OCI-LY1 (cell line): ENCODE measurements at regions not wholly inside any gene's neighbourhood (a gene's known extent, or its start where the extent isn't known, plus 50 kb on each side); places are given as distances from the start of the nearest gene placed in this dataset.

Experiments
- H2AFZ ChIP-seq: fragments of 200-600 bp; sonication (generic), shearing (Covaris generic); 2 replicates; pipeline ENCODE4 v1.6.0; 2014; ENCODE audit warnings: antibody characterized with exemption, mild to moderate bottlenecking, low read length
- H3F3A ChIP-seq: fragments of 200-600 bp; sonication (generic), shearing (Covaris generic); 2 replicates; pipeline ENCODE4 v1.6.0; 2014; ENCODE audit warnings: mild to moderate bottlenecking, antibody characterized with exemption, low read length, moderate library complexity; ENCODE audit not compliant: insufficient read depth
- H3K27ac ChIP-seq: fragments of 200-600 bp; sonication (generic); 2 replicates; pipeline ENCODE4 v1.5.1; 2014; ENCODE audit warnings: low read length, mixed run types, mild to moderate bottlenecking, low read depth; ENCODE audit not compliant: poor library complexity, severe bottlenecking
- H3K27me3 ChIP-seq: fragments of 200-600 bp; sonication (generic); 2 replicates; pipeline ENCODE4 v1.6.0; 2014; ENCODE audit warnings: antibody characterized with exemption, mild to moderate bottlenecking, low read length, moderate library complexity; ENCODE audit not compliant: insufficient read depth
- H3K36me3 ChIP-seq: fragments of 200-600 bp; sonication (generic); 2 replicates; pipeline ENCODE4 v1.6.1; 2014; ENCODE audit warnings: mild to moderate bottlenecking, antibody characterized with exemption, low read length, moderate library complexity, mixed read lengths; ENCODE audit not compliant: insufficient read depth
- H3K4me1 ChIP-seq: fragments of 200-600 bp; sonication (generic); 2 replicates; pipeline ENCODE4 v1.5.1; 2014; ENCODE audit warnings: mild to moderate bottlenecking, low read length, moderate library complexity; ENCODE audit not compliant: insufficient read depth, severe bottlenecking
- H3K4me2 ChIP-seq: fragments of 200-600 bp; sonication (generic), shearing (Covaris generic); 2 replicates; pipeline ENCODE4 v1.6.1; 2014; ENCODE audit warnings: low read length
- H3K4me3 ChIP-seq: fragments of 200-600 bp; sonication (generic); 2 replicates; pipeline ENCODE4 v1.5.1; 2014; ENCODE audit warnings: low read length, low read depth, mild to moderate bottlenecking, mixed read lengths; ENCODE audit not compliant: poor library complexity, severe bottlenecking
- H3K79me2 ChIP-seq: fragments of 200-600 bp; shearing (Covaris generic); 2 replicates; pipeline ENCODE4 v1.6.1; 2016; ENCODE audit warnings: mixed run types, low read length, mixed read lengths; ENCODE audit not compliant: insufficient read depth
- H3K9ac ChIP-seq: fragments of 200-600 bp; sonication (generic), shearing (Covaris generic); 2 replicates; pipeline ENCODE4 v1.6.1; 2014; ENCODE audit warnings: mild to moderate bottlenecking, low read length, mixed read lengths
- H3K9me2 ChIP-seq: fragments of 200-600 bp; sonication (generic), shearing (Covaris generic); 2 replicates; pipeline ENCODE4 v1.6.1; 2014; ENCODE audit warnings: low read depth, mild to moderate bottlenecking, low read length, mixed read lengths
- H3K9me3 ChIP-seq: fragments of 200-600 bp; shearing (Covaris generic); 2 replicates; pipeline ENCODE4 v1.6.1; 2014; ENCODE audit warnings: low read length, mixed read lengths
- H4K20me1 ChIP-seq: fragments of 200-600 bp; sonication (generic), shearing (Covaris generic); 2 replicates; pipeline ENCODE4 v1.6.0; 2016; ENCODE audit warnings: mild to moderate bottlenecking, low read length; ENCODE audit not compliant: insufficient read depth
- CTCF ChIP-seq: fragments of 200-600 bp; sonication (generic), shearing (Covaris generic); IDR thresholded peaks from 2 replicates; pipeline ENCODE4 v1.5.1; 2017; ENCODE audit warnings: mild to moderate bottlenecking, antibody characterized with exemption, low read length, moderate library complexity, mixed read lengths
- EZH2 ChIP-seq: fragments of 200-600 bp; sonication (generic), shearing (Covaris generic); IDR thresholded peaks from 2 replicates; pipeline ENCODE4 v1.8.0; 2017; ENCODE audit warnings: borderline replicate concordance, mixed run types, mild to moderate bottlenecking, antibody characterized with exemption, low read length, moderate library complexity, mixed read lengths

- H3K9ac ChIP-seq: no peak overlapping the region
- no peak overlapping the region for H3K4me2 ChIP-seq
- H3K36me3 ChIP-seq: no peaks in the 10 kb centered on the region
- H3F3A ChIP-seq: no peaks in the 10 kb centered on the region
- H3K9me2 ChIP-seq: no peaks in the 10 kb centered on the region
- TF ChIP-seq CTCF (no peak), EZH2 (no peak)
- H3K27ac ChIP-seq: no peak overlapping the region
- no peaks in the 10 kb centered on the region for H3K9me3 ChIP-seq
- no peak overlapping the region for H2AFZ ChIP-seq
- H3K4me3 ChIP-seq: no peak overlapping the region
- H3K4me1 ChIP-seq: no peaks in the 10 kb centered on the region
- H4K20me1 ChIP-seq: no peaks in the 10 kb centered on the region
- H3K79me2 ChIP-seq: no peaks in the 10 kb centered on the region
- H3K27me3 ChIP-seq: no peaks in the 10 kb centered on the region
These were observed 357.3 kb upstream of the MIS18BP1 start for GRCh38 chr14:45610318-45610717.

GRCh38 chr14:45587142-45587541, 334.1 kb upstream of the MIS18BP1 start:
- Histone ChIP-seq H3K4me3 (no peak overlapping the region), H3K36me3 (no peaks in the 10 kb centered on the region), H3K4me2 (no peak overlapping the region), H3K27ac (no peak overlapping the region), H3K4me1 (no peaks in the 10 kb centered on the region), H3K9me2 (no peaks in the 10 kb centered on the region), H3K9me3 (no peaks in the 10 kb centered on the region), H4K20me1 (no peaks in the 10 kb centered on the region), H3K9ac (no peak overlapping the region), H3F3A (no peaks in the 10 kb centered on the region), H3K27me3 (no peaks in the 10 kb centered on the region), H2AFZ (no peak overlapping the region), H3K79me2 (no peaks in the 10 kb centered on the region)
- TF ChIP-seq EZH2 (no peak), CTCF (no peak)

- Histone ChIP-seq H3K27ac (no peak overlapping the region), H3K9ac (no peak overlapping the region), H3K79me2 (no peaks in the 10 kb centered on the region), H3K36me3 (no peaks in the 10 kb centered on the region), H3K9me2 (no peaks in the 10 kb centered on the region), H3K4me3 (no peak overlapping the region), H3K9me3 (no peaks in the 10 kb centered on the region), H3F3A (no peaks in the 10 kb centered on the region), H2AFZ (no peak overlapping the region), H3K4me2 (no peak overlapping the region), H4K20me1 (no peaks in the 10 kb centered on the region), H3K4me1 (no peaks in the 10 kb centered on the region), H3K27me3 (no peaks in the 10 kb centered on the region)
- TF ChIP-seq CTCF: no peak; the same call in 1 of the 2 replicates
- no peak for TF ChIP-seq EZH2
These were observed 306.6 kb upstream of the MIS18BP1 start for GRCh38 chr14:45559626-45560025.
